ENCODE measurements at regions not wholly inside any gene's neighbourhood (a gene's known extent, or its start where the extent isn't known, plus 50 kb on each side); places are given as distances from the start of the nearest gene placed in this dataset.
"Not testable (repeated sequence)": the region's sequence is repeated elsewhere in the genome, so short reads cannot be mapped to it uniquely, and the experiment has no call there.

- no peak for DNase-seq (ENCODE audit: low read depth in 2 of 3, low spot score in 2 of 3)
Observed at GRCh38 chrX:5702890-5703289, 525.8 kb downstream of the NLGN4X start.

GRCh38 chrX:5695971-5696370 is 532.7 kb downstream of the NLGN4X start:
- no peak for DNase-seq (ENCODE audit: low read depth in 2 of 3, low spot score in 2 of 3)

- no peak for DNase-seq (ENCODE audit: low read depth in 2 of 3, low spot score in 2 of 3)
Observed at GRCh38 chrX:5683996-5684395, 544.7 kb downstream of the NLGN4X start.

GRCh38 chrX:5681159-5681558 is 547.5 kb downstream of the NLGN4X start:
- no peak for DNase-seq (ENCODE audit: low read depth in 2 of 3, low spot score in 2 of 3)

- no peak for DNase-seq (ENCODE audit: low read depth in 2 of 3, low spot score in 2 of 3)
Observed at GRCh38 chrX:5674036-5674435, 554.6 kb downstream of the NLGN4X start.

- DNase-seq (ENCODE audit: low read depth in 2 of 3, low spot score in 2 of 3), result no peak
Observed at GRCh38 chrX:5672099-5672498, 556.6 kb downstream of the NLGN4X start.

- DNase-seq (ENCODE audit: low read depth in 2 of 3, low spot score in 2 of 3), result not testable (repeated sequence)
Observed at GRCh38 chrX:5666689-5667088, 562.0 kb downstream of the NLGN4X start.

GRCh38 chrX:5656544-5656943 is 572.1 kb downstream of the NLGN4X start:
- DNase-seq (ENCODE audit: low read depth in 2 of 3, low spot score in 2 of 3), result no peak

GRCh38 chrX:5650904-5651303 is 577.8 kb downstream of the NLGN4X start:
- no peak for DNase-seq (ENCODE audit: low read depth in 2 of 3, low spot score in 2 of 3)

- DNase-seq (ENCODE audit: low read depth in 2 of 3, low spot score in 2 of 3), result no peak
Observed at GRCh38 chrX:5648941-5649568, 579.6 kb downstream of the NLGN4X start.

- DNase-seq (ENCODE audit: low read depth in 2 of 3, low spot score in 2 of 3), result no peak
Observed at GRCh38 chrX:5646818-5647217, 581.8 kb downstream of the NLGN4X start.

- no peak for DNase-seq (ENCODE audit: low read depth in 2 of 3, low spot score in 2 of 3)
Observed at GRCh38 chrX:5644776-5645175, 583.9 kb downstream of the NLGN4X start.

GRCh38 chrX:5640071-5640470 is 588.6 kb downstream of the NLGN4X start:
- DNase-seq (ENCODE audit: low read depth in 2 of 3, low spot score in 2 of 3), result no peak

- no peak for DNase-seq (ENCODE audit: low read depth in 2 of 3, low spot score in 2 of 3)
Observed at GRCh38 chrX:5638572-5638971, 590.1 kb downstream of the NLGN4X start.

- DNase-seq (ENCODE audit: low read depth in 2 of 3, low spot score in 2 of 3), result no peak
Observed at GRCh38 chrX:5632887-5633286, 595.8 kb downstream of the NLGN4X start.

GRCh38 chrX:5632061-5632614 is 596.5 kb downstream of the NLGN4X start:
- DNase-seq (ENCODE audit: low read depth in 2 of 3, low spot score in 2 of 3), result no peak

GRCh38 chrX:5617666-5618065 is 611.0 kb downstream of the NLGN4X start:
- no peak for DNase-seq (ENCODE audit: low read depth in 2 of 3, low spot score in 2 of 3)

- no peak for DNase-seq (ENCODE audit: low read depth in 2 of 3, low spot score in 2 of 3)
Observed at GRCh38 chrX:5595570-5595969, 633.1 kb downstream of the NLGN4X start.

GRCh38 chrX:5586726-5587125 is 641.9 kb downstream of the NLGN4X start:
- DNase-seq (ENCODE audit: low read depth in 2 of 3, low spot score in 2 of 3), result no peak

- DNase-seq (ENCODE audit: low read depth in 2 of 3, low spot score in 2 of 3), result no peak
Observed at GRCh38 chrX:5575407-5575806, 653.3 kb downstream of the NLGN4X start.

- DNase-seq (ENCODE audit: low read depth in 2 of 3, low spot score in 2 of 3), result no peak
Observed at GRCh38 chrX:5568934-5569333, 659.7 kb downstream of the NLGN4X start.

- no peak for DNase-seq (ENCODE audit: low read depth in 2 of 3, low spot score in 2 of 3)
Observed at GRCh38 chrX:5559386-5559785, 669.3 kb downstream of the NLGN4X start.

GRCh38 chrX:5549512-5549911 is 679.2 kb downstream of the NLGN4X start:
- no peak for DNase-seq (ENCODE audit: low read depth in 2 of 3, low spot score in 2 of 3)

Measured in activated CD8-positive, alpha-beta memory T cell treated with anti-CD3 and anti-CD28 coated beads for 48 hours (primary cell).